Astrocyte (in vitro differentiated cells and primary cell): ENCODE measurements at regions not wholly inside any gene's neighbourhood (a gene's known extent, or its start where the extent isn't known, plus 50 kb on each side); places are given as distances from the start of the nearest gene placed in this dataset.
A peak's percentile ranks its signal among the peaks of the same experiment; 100 is the strongest.

Experiments used
- DNase-seq: peaks from one replicate; pipeline ENCODE4 v3.0.0-alpha.2; 2010; ENCODE audit warnings: low read depth
- FAIRE-seq: peaks from 2 replicates; lab custom pipeline; 2011; peaks lifted over from hg19 to GRCh38; lab: Jason Lieb, UNC
- H2AFZ ChIP-seq: 2 replicates; pipeline ENCODE4 v1.6.0; 2012; ENCODE audit warnings: low read depth, low read length, inconsistent platforms
- H3K27ac ChIP-seq: 2 replicates; pipeline ENCODE4 v1.5.1; 2011; ENCODE audit warnings: low read depth, low read length, inconsistent platforms
- H3K27me3 ChIP-seq: 2 replicates; pipeline ENCODE4 v1.6.0; 2011; ENCODE audit warnings: low read length, inconsistent platforms; ENCODE audit not compliant: insufficient read depth
- H3K36me3 ChIP-seq: 2 replicates; pipeline ENCODE4 v1.5.1; 2011; ENCODE audit warnings: low read length, inconsistent platforms; ENCODE audit not compliant: insufficient read depth
- H3K4me1 ChIP-seq: 2 replicates; pipeline ENCODE4 v1.5.1; 2011; ENCODE audit warnings: low read length, inconsistent platforms; ENCODE audit not compliant: insufficient read depth
- H3K4me2 ChIP-seq: 2 replicates; pipeline ENCODE4 v1.6.0; 2012; ENCODE audit warnings: low read length, inconsistent platforms
- H3K4me3 ChIP-seq: 2 replicates; pipeline ENCODE4 v1.5.1; 2011; ENCODE audit warnings: low read depth, mild to moderate bottlenecking, low read length, inconsistent platforms; ENCODE audit not compliant: insufficient read depth
- H3K79me2 ChIP-seq: 2 replicates; pipeline ENCODE4 v1.6.0; 2012; ENCODE audit warnings: mild to moderate bottlenecking, low read length, inconsistent platforms; ENCODE audit not compliant: insufficient read depth
- H3K9ac ChIP-seq: 2 replicates; pipeline ENCODE4 v1.6.0; 2012; ENCODE audit warnings: mild to moderate bottlenecking, low read length, inconsistent platforms
- H3K9me3 ChIP-seq: 2 replicates; pipeline ENCODE4 v1.5.1; 2012; ENCODE audit warnings: low read depth, mild to moderate bottlenecking, low read length, inconsistent platforms; ENCODE audit not compliant: insufficient read depth
- H4K20me1 ChIP-seq: 2 replicates; pipeline ENCODE4 v1.6.0; 2012; ENCODE audit warnings: low read length, inconsistent platforms; ENCODE audit not compliant: insufficient read depth
- H3K27ac Mint-ChIP-seq: one replicate; pipeline ENCODE4 v1.8.0; 2021; ENCODE audit warnings: mild to moderate bottlenecking, mixed read lengths; ENCODE audit not compliant: unreplicated experiment
- H3K27me3 Mint-ChIP-seq: one replicate; pipeline ENCODE4 v1.8.0; 2021; ENCODE audit warnings: low read depth, mixed read lengths; ENCODE audit not compliant: unreplicated experiment
- H3K36me3 Mint-ChIP-seq: one replicate; pipeline ENCODE4 v1.8.0; 2021; ENCODE audit warnings: low read depth, mixed read lengths; ENCODE audit not compliant: unreplicated experiment
- H3K4me1 Mint-ChIP-seq: one replicate; pipeline ENCODE4 v1.8.0; 2021; ENCODE audit warnings: low read depth, mixed read lengths; ENCODE audit not compliant: unreplicated experiment
- H3K4me3 Mint-ChIP-seq: one replicate; pipeline ENCODE4 v1.8.0; 2021; ENCODE audit warnings: mild to moderate bottlenecking, moderate library complexity, mixed read lengths; ENCODE audit not compliant: unreplicated experiment
- H3K9me3 Mint-ChIP-seq: one replicate; pipeline ENCODE4 v1.8.0; 2021; ENCODE audit warnings: mild to moderate bottlenecking, mixed read lengths; ENCODE audit not compliant: unreplicated experiment
- EZH2 ChIP-seq: IDR thresholded peaks from 2 replicates; pipeline ENCODE4 v1.6.1; 2012; ENCODE audit warnings: mild to moderate bottlenecking, low read length, inconsistent platforms; ENCODE audit not compliant: insufficient read depth
- TF ChIP-seq, protein P1 (sequence below): IDR thresholded peaks from 2 replicates; pipeline ENCODE4 v1.5.1; 2011; ENCODE audit warnings: low read depth, mild to moderate bottlenecking, inconsistent platforms, low read length, moderate library complexity; ENCODE audit not compliant: insufficient read depth

DNA sequence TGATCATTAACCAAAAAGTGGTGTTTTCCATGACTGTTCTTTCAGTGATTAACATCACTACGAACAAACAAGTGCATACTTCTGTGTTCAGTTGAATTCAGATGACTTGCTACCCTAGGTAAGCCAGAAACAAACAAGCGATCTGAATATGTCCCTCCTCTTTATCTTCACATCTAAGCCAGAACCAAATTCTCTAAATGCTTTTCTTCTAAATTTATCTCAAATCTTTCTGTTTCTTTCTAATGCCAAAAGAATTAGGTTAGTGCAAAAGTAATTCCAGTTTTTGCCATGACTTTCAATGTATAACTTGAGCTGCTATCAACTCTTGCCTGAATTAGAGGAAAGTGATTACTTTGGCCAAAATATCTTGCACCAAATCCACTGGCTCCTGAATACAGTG, 481.2 kb downstream of the COL11A1 start:
- no peaks in the 10 kb centered on the region for H3K4me1 ChIP-seq
- no peak overlapping the region for H3K4me3 Mint-ChIP-seq
- FAIRE-seq (no peak), DNase-seq (no peak)
- TF ChIP-seq EZH2, result no peak
- TF ChIP-seq, protein P1, sequence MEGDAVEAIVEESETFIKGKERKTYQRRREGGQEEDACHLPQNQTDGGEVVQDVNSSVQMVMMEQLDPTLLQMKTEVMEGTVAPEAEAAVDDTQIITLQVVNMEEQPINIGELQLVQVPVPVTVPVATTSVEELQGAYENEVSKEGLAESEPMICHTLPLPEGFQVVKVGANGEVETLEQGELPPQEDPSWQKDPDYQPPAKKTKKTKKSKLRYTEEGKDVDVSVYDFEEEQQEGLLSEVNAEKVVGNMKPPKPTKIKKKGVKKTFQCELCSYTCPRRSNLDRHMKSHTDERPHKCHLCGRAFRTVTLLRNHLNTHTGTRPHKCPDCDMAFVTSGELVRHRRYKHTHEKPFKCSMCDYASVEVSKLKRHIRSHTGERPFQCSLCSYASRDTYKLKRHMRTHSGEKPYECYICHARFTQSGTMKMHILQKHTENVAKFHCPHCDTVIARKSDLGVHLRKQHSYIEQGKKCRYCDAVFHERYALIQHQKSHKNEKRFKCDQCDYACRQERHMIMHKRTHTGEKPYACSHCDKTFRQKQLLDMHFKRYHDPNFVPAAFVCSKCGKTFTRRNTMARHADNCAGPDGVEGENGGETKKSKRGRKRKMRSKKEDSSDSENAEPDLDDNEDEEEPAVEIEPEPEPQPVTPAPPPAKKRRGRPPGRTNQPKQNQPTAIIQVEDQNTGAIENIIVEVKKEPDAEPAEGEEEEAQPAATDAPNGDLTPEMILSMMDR, result no peak
- H3K4me2 ChIP-seq, result no peak overlapping the region
- H3K27me3 Mint-ChIP-seq, result no peaks in the 10 kb centered on the region
- no peaks in the 10 kb centered on the region for H3K36me3 ChIP-seq
- H3K79me2 ChIP-seq, result no peaks in the 10 kb centered on the region
- H2AFZ ChIP-seq, result no peak overlapping the region
- no peaks in the 10 kb centered on the region for H3K9me3 Mint-ChIP-seq
- H4K20me1 ChIP-seq, result no peaks in the 10 kb centered on the region
- no peak overlapping the region for H3K27ac ChIP-seq
- H3K4me1 Mint-ChIP-seq, result no peaks in the 10 kb centered on the region
- H3K9ac ChIP-seq, result no peak overlapping the region
- no peaks in the 10 kb centered on the region for H3K9me3 ChIP-seq
- H3K27ac Mint-ChIP-seq, result no peak overlapping the region
- no peaks in the 10 kb centered on the region for H3K36me3 Mint-ChIP-seq
- no peaks in the 10 kb centered on the region for H3K27me3 ChIP-seq
- H3K4me3 ChIP-seq, result no peak overlapping the region

DNA sequence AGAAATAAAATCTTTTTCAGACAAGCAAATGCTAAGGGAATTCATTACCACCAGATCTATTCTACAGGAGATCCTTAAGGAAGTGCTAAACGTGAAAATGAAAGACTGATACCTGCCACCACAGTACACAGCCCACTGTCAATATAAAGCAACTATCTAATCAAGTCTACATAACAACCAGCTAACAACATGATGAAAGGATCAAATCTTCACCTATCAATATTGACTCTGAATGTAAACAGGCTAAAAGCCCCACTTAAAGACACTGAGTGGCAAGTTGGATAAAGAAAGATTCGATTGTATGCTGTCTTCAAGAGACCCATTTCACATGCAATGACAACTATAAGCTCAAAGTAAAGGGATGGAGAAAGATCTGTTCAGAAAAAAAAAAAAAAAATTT, 492.4 kb downstream of the COL11A1 start:
- DNase-seq (no peak), FAIRE-seq (no peak)
- no peak overlapping the region for H3K4me2 ChIP-seq
- no peaks in the 10 kb centered on the region for H4K20me1 ChIP-seq
- no peak overlapping the region for H3K4me3 ChIP-seq
- no peak overlapping the region for H3K27ac Mint-ChIP-seq
- H3K4me1 Mint-ChIP-seq, result no peaks in the 10 kb centered on the region
- H3K4me3 Mint-ChIP-seq, result no peak overlapping the region
- TF ChIP-seq EZH2, result no peak
- TF ChIP-seq, protein P1, result no peak
- H3K36me3 ChIP-seq, result no peaks in the 10 kb centered on the region
- H3K27ac ChIP-seq, result no peak overlapping the region
- H3K9me3 ChIP-seq, result no peaks in the 10 kb centered on the region
- H3K27me3 ChIP-seq, result no peaks in the 10 kb centered on the region
- H3K9me3 Mint-ChIP-seq, result no peaks in the 10 kb centered on the region
- no peaks in the 10 kb centered on the region for H3K79me2 ChIP-seq
- H2AFZ ChIP-seq, result no peak overlapping the region
- H3K9ac ChIP-seq, result no peak overlapping the region
- no peaks in the 10 kb centered on the region for H3K36me3 Mint-ChIP-seq
- H3K27me3 Mint-ChIP-seq, result no peaks in the 10 kb centered on the region
- H3K4me1 ChIP-seq, result no peaks in the 10 kb centered on the region

DNA sequence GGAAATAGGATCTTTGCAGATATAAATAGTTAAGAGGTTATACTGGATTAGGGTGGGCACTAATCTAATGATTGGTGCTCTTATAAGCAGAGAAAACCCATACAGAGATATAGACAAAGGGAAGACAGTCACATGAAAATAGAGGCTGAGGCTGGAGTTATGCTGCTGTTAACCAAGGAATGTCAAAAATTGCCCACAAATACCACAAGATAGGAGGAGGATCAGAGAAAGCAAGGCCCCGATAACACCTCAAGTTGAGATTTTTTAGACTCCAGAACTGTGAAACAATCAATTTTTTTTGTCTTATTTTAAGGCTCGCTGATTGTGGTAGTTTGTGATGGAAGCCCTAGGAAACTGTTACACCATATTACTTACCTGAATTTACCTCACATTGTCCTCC, 513.2 kb downstream of the COL11A1 start:
- Histone ChIP-seq H3K79me2 (no peaks in the 10 kb centered on the region), H3K27me3 (no peaks in the 10 kb centered on the region), H3K9me3 (no peaks in the 10 kb centered on the region), H3K4me3 (no peak overlapping the region), H4K20me1 (no peaks in the 10 kb centered on the region), H3K36me3 (no peaks in the 10 kb centered on the region), H3K9ac (no peak overlapping the region), H3K27ac (no peak overlapping the region), H3K4me1 (no peaks in the 10 kb centered on the region), H2AFZ (no peak overlapping the region), H3K4me2 (no peak overlapping the region)
- Mint-ChIP-seq H3K27ac (no peak overlapping the region), H3K4me3 (no peak overlapping the region), H3K27me3 (peaks cover 2% of the 10 kb centered on the region), H3K36me3 (no peaks in the 10 kb centered on the region), H3K9me3 (peaks cover 2% of the 10 kb centered on the region), H3K4me1 (peaks cover 19% of the 10 kb centered on the region)
- FAIRE-seq (no peak), DNase-seq (peak; percentile 27)
- TF ChIP-seq EZH2, result no peak
- TF ChIP-seq, protein P1, result no peak
